OCI-LY7 (cell line): ENCODE measurements at regions not wholly inside any gene's neighbourhood (a gene's known extent, or its start where the extent isn't known, plus 50 kb on each side); places are given as distances from the start of the nearest gene placed in this dataset.

Source experiments
- EZH2phosphoT487 ChIP-seq: fragments of 200-600 bp; sonication (generic); IDR thresholded peaks from 2 replicates; pipeline ENCODE4 v1.6.1; 2018; ENCODE audit warnings: low read depth, borderline replicate concordance, mild to moderate bottlenecking, mixed run types, antibody characterized with exemption, low read length, moderate library complexity, mixed read lengths
- TF ChIP-seq, protein P1 (sequence below): fragments of 200-600 bp; sonication (generic); conservative IDR thresholded peaks from 2 replicates; pipeline ENCODE4 v1.5.1; 2014; ENCODE audit warnings: mild to moderate bottlenecking, antibody characterized with exemption, low read length, moderate library complexity, mixed read lengths

DNA sequence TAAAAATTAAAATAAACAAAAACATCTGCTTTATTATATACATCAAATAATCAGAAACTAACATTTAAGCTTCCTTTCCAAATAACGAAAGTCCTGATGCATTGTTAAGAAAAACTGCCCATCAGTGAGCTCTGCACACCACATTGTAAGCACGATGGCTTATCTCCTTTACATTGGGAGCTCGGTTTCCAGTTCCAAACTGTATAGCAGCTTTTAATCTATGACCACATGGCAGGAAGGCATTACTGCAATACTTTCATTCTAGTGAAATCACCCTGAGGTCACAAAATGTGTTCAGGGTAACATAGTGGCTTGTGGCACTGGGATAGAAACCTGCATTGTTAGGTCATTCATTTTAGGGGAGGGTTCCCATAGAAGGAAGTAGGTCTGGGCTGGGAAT is 146.3 kb downstream of the ZNF22 start:
- TF ChIP-seq, protein P1, sequence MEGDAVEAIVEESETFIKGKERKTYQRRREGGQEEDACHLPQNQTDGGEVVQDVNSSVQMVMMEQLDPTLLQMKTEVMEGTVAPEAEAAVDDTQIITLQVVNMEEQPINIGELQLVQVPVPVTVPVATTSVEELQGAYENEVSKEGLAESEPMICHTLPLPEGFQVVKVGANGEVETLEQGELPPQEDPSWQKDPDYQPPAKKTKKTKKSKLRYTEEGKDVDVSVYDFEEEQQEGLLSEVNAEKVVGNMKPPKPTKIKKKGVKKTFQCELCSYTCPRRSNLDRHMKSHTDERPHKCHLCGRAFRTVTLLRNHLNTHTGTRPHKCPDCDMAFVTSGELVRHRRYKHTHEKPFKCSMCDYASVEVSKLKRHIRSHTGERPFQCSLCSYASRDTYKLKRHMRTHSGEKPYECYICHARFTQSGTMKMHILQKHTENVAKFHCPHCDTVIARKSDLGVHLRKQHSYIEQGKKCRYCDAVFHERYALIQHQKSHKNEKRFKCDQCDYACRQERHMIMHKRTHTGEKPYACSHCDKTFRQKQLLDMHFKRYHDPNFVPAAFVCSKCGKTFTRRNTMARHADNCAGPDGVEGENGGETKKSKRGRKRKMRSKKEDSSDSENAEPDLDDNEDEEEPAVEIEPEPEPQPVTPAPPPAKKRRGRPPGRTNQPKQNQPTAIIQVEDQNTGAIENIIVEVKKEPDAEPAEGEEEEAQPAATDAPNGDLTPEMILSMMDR = no peak
- no peak for TF ChIP-seq EZH2phosphoT487
